ENCODE measurements at regions not wholly inside any gene's neighbourhood (a gene's known extent, or its start where the extent isn't known, plus 50 kb on each side); places are given as distances from the start of the nearest gene placed in this dataset.

DNA sequence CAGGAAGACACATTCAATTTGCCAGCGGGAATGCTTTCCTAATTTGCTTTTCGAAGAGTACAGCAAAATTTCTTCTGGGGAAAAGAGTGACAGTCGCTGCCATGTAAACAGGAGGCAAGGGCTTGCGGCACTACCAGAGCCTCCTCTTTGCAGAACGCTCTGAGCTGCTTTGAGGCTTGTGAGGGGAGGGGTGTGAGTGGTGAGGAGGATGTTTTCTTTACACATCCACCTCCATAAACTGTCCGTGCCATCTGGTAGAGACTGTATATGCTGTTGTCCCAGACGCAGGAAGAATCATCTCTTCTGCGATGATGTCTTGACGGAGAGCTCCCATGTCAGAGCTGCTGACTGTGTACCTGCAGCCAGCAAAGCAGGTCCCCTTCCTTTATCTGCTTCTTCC lies 138.0 kb downstream of the SOCS6 start:
- no peak overlapping the region for H3K4me3 ChIP-seq (replicated peaks in 1 of 2; ENCODE audit: low read depth in 1 of 2, low read length in 2 of 2)
- no peaks in the 10 kb centered on the region for H4K20me1 ChIP-seq (ENCODE audit: insufficient read depth)
- no peak overlapping the region for H2AFZ ChIP-seq (ENCODE audit: low read depth, low read length, poor library complexity, severe bottlenecking)
- no peak overlapping the region for H3K4me2 ChIP-seq (ENCODE audit: low read length)
- no peaks in the 10 kb centered on the region for H3K9me3 ChIP-seq (ENCODE audit: control insufficient read depth in 1 of 2, insufficient read depth in 1 of 2, low read depth in 1 of 2, low read length in 2 of 2)
- RAD21 ChIA-PET (ENCODE audit: low non-redundant PET in 1 of 2, low total read pairs in 2 of 2, uncharacterized antibody in 2 of 2, unreplicated experiment in 2 of 2): no interaction called here
- peak overlapping the region; percentile 99; the same call in 1 of the 2 replicates for H3K27ac ChIP-seq (ENCODE audit: low read depth, low read length)
- H3K4me1 ChIP-seq (ENCODE audit: control insufficient read depth in 1 of 2, insufficient read depth in 2 of 2, low read length in 2 of 2): peaks cover 49 to 60% of the 10 kb centered on the region in 2 experiments
- no peak for TF ChIP-seq ZNF274 (IDR thresholded peaks at IDR 0.05; ENCODE audit: low read depth, low read length)
- no peak for TF ChIP-seq YY1 (IDR thresholded peaks at IDR 0.05; ENCODE audit: extremely low read depth, insufficient replicate concordance, low read depth, low read length)
- TF ChIP-seq, protein P1, sequence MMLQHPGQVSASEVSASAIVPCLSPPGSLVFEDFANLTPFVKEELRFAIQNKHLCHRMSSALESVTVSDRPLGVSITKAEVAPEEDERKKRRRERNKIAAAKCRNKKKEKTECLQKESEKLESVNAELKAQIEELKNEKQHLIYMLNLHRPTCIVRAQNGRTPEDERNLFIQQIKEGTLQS (IDR thresholded peaks at IDR 0.05): no peak
- TF ChIP-seq, protein P2, sequence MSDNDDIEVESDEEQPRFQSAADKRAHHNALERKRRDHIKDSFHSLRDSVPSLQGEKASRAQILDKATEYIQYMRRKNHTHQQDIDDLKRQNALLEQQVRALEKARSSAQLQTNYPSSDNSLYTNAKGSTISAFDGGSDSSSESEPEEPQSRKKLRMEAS (IDR thresholded peaks at IDR 0.05): no peak
- TF ChIP-seq CBX3 (IDR thresholded peaks at IDR 0.05; ENCODE audit: low read depth): no peak
- no peak for TF ChIP-seq RAD21 (IDR thresholded peaks at IDR 0.05; ENCODE audit: low read depth)
- no peak for TF ChIP-seq TCF7L2 (IDR thresholded peaks at IDR 0.05; ENCODE audit: borderline replicate concordance, extremely low read depth, insufficient read depth, insufficient read length)
- no peak for TF ChIP-seq ZFX (IDR thresholded peaks at IDR 0.05)
- TF ChIP-seq, protein P3, sequence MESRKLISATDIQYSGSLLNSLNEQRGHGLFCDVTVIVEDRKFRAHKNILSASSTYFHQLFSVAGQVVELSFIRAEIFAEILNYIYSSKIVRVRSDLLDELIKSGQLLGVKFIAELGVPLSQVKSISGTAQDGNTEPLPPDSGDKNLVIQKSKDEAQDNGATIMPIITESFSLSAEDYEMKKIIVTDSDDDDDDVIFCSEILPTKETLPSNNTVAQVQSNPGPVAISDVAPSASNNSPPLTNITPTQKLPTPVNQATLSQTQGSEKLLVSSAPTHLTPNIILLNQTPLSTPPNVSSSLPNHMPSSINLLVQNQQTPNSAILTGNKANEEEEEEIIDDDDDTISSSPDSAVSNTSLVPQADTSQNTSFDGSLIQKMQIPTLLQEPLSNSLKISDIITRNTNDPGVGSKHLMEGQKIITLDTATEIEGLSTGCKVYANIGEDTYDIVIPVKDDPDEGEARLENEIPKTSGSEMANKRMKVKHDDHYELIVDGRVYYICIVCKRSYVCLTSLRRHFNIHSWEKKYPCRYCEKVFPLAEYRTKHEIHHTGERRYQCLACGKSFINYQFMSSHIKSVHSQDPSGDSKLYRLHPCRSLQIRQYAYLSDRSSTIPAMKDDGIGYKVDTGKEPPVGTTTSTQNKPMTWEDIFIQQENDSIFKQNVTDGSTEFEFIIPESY (IDR thresholded peaks at IDR 0.05; ENCODE audit: extremely low read depth, insufficient replicate concordance, low read length): no peak
- TF ChIP-seq POLR2A (IDR thresholded peaks at IDR 0.05; ENCODE audit: borderline replicate concordance, extremely low read depth, insufficient read depth, insufficient read length): no peak
- CTCF ChIA-PET: no interaction called here
- intact Hi-C loops (cut with micrococcal nuclease): no loop called here
- H3K27me3 ChIP-seq (ENCODE audit: insufficient read depth, low read length): no peaks in the 10 kb centered on the region
- ATAC-seq: no peak
- no peak overlapping the region for H3K9ac ChIP-seq (ENCODE audit: low read length)
- DNase-seq (ENCODE audit: low read depth, low spot score): no peak
- no peaks in the 10 kb centered on the region for H3K9me2 ChIP-seq (ENCODE audit: insufficient read depth)
- POLR2A ChIA-PET: no interaction called here
- H3K36me3 ChIP-seq (ENCODE audit: control insufficient read depth in 1 of 2, insufficient read depth in 2 of 2, low read length in 2 of 2): no peaks in the 10 kb centered on the region
- BruUV-seq (replicated peaks): no TSS peak
- no peaks in the 10 kb centered on the region for H3K79me2 ChIP-seq (ENCODE audit: insufficient read depth, low read length)

Data from HCT116 (cell line).